NCI-H524 treated with DMSO at 0.1 percent for 48 hours (cell line): ENCODE measurements at regions not wholly inside any gene's neighbourhood (a gene's known extent, or its start where the extent isn't known, plus 50 kb on each side); places are given as distances from the start of the nearest gene placed in this dataset.
A peak's percentile ranks its signal among the peaks of the same experiment; 100 is the strongest.
"Not testable (repeated sequence)": the region's sequence is repeated elsewhere in the genome, so short reads cannot be mapped to it uniquely, and the experiment has no call there.

Experiments
- DNase-seq: peaks from one replicate; lab custom pipeline; 2025; lab: John Stamatoyannopoulos, UW

DNA sequence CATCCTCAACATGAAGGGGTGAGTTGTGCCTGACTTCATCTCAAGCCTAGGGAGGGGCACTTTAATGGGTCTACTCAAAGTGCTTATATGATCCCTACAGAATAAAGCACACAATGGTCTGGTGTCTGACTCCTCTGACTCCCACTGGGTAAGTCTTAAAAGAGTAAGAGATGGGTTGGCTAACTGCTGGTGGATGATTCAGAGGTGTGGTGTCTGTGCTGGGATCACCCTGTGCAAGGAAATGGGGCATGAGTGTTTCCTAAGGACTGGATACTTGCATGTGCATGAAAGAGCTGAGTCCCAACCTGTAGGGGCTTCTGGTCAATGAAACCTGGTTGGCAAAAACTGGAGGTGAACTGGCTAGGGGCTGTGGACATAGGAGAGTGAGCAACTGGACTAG lies 158.8 kb downstream of the IL20RB start:
- no peak for DNase-seq

DNA sequence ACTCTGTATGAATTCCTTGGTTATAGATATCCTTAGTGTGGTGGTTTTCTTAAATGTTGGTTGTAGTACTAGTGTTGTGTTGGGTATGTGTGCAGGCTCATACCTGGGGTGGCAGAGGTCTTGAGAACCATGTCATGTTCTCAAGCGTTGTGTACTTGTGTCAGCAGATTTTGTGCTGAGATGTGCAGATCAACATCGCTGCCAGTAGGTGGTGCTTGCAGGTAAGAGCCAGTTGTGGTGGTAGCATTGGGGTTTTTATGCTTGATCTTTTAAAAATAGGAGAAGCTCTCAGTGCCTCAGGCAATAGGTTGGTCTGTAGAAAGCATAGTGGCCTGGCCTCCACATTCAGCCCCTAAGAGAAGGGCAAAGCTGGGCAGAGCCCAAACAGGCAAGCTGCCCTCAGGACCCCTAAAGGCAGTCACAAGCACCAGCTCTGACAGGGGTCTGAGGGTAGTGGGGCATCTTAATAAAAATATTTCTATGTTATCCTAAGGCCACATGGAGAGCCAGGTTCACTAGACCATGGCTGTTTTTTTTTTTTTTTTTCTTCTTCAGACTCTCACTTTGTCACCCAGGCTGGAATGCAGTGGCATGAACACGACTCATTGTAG lies 164.0 kb downstream of the IL20RB start:
- peak; percentile 60 for DNase-seq

- no peak for DNase-seq
These were observed 173.3 kb downstream of the IL20RB start for GRCh38 chr3:137131081-137131480.

- DNase-seq: peak; percentile 62
These were observed 176.6 kb downstream of the IL20RB start for GRCh38 chr3:137134431-137134830.

DNA sequence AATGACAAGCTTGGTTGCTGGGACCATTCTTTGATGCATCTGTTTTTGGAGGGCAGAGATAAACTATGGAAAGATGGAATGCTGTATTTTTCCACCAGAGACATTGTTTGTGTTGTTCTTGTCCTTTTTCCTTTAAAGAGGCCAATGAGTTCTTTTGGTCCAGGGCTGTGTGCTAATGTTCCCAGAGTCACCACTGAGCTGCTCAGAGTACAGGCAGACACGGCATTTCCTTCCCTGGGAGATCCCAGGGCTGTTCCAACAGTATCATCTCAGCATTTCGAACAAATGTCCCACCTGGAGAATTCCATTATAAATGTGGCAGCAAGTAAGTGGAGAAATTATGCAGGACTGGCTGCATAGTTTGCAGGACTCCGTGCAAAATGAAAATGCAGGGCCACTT lies 190.6 kb downstream of the IL20RB start:
- no peak for DNase-seq

DNA sequence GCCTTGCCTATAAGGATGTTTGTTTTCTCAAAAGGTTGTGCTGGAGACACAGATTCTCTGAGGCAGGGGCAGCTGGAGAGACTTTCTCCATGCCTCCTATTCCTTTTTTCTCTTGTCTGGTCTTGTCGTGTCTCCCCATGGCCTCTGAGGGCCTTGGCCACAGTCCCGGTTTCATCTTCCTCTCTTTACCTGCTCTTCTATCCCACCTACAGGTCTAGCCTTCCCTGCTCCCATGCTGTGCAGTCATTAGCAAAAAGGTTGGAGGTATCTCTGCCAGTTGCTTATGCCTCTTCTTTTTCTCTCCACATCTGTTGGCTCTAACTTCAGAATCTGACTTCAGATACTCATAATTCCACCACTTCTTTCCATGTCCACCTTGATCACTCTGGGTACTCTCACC lies 191.1 kb downstream of the IL20RB start:
- DNase-seq: no peak

DNA sequence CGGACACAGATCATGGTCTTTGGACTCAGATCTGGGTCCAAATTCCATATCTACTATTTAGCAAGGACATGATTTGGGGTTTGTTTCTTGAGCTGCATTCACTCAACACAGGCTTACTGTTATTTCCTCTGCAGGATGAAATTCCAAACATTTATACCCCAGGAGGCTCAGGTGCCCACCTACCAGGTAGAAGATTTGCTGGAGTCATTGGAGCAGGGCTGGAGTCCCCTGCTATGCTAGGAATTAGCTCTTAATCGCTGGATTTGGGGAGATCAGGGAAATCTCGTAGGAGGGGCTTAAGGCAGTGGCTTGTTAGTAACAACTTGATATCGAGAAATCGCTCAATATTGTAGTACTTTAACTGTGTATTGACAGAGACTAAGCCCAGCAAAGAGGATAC lies 193.0 kb downstream of the IL20RB start:
- no peak for DNase-seq

- DNase-seq: not testable (repeated sequence)
These were observed 195.3 kb downstream of the IL20RB start for GRCh38 chr3:137153046-137153445.

GRCh38 chr3:137163241-137163871 lies 205.6 kb downstream of the IL20RB start:
- no peak for DNase-seq

- DNase-seq: no peak
These were observed 206.2 kb downstream of the IL20RB start for GRCh38 chr3:137163958-137164357.

DNA sequence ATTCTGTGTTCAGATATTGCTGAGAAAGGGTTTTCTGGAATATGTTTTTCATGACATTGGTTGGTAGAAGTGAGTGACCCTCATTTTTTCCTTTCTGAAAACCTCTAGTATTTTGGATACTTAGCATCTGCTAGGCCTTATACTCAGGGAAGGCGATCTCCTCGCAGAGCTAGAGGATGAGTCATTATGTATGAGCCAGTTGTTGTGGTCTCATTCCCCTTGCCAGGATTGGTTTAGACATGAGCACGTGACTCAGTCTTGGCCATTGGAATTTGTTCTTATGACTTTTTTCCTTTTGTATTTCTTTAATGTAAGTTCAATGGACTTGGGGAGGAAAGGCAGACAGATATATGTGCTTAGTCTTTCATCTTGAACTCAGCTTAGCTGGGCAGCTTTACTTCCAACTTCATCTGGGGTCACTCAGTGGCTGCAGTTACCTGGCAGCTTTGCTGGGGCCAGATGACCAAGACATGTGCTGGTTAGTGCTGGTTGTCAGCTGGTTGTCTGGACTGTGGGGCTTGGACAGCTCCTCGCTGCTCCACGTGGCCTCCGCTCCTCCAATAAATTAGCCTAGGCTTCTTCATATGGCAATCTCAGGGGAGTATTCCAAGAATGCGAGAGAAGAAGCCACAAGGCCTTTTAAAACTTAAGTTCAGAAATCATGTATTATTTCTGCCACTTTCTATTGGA lies 207.5 kb downstream of the IL20RB start:
- DNase-seq: no peak

DNA sequence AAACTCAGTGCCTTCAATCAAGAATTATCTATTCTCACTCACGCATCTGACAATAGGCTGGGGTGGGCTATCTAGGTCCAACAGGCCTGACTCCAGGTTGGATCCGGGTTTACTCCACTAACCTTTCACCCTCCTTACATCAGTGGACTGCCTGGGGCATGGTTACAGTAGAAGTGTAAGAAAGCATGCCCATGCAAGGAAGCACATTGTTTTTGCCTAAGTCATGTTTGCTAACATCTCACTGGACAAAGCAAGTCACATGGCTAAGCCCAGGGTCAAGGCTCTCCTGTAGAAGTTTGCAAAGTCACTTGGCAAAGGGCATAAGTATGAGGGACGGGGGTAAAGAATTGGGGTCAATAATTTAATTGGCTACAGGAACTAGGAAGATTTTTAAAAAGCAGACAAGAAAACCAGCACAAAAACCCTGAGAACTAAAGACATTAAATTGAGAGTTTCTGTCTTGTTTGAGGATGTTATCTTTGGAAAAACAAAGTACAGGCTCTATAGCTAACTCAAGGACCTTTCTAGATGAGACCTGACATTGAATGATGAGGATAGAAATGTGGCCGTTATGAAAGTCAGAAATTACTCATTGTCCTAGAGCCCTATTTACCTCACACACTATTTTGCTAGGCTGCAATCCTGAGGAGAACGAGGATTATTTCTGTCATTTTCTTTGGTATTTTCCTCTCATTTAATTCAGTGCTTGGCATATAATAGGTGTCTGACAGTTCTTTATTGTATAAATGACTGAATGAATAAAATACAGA lies 214.2 kb downstream of the IL20RB start:
- DNase-seq: no peak

DNA sequence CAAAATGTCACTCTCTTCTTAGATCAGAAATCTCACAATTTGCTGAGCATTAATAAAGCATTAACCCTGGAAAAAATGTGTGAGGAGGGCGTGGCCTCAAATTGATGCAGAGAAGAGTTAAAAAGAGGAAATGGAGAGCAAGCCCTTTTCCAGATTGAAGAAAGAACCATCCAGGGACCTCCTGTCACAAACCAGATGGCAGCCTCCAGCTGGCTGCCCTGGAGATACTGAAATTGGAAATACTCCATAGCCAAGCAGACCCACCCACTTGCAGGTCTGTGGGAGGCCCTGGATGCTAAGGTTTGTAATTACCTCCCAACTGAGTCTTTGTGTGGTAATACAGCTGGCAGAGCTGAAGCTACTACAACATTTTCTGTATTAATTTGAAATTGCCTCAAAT lies 214.9 kb downstream of the IL20RB start:
- peak; percentile 52 for DNase-seq

- no peak for DNase-seq
These were observed 216.7 kb downstream of the IL20RB start for GRCh38 chr3:137174514-137174913.

GRCh38 chr3:137180220-137180619 lies 222.4 kb downstream of the IL20RB start:
- DNase-seq: no peak

DNA sequence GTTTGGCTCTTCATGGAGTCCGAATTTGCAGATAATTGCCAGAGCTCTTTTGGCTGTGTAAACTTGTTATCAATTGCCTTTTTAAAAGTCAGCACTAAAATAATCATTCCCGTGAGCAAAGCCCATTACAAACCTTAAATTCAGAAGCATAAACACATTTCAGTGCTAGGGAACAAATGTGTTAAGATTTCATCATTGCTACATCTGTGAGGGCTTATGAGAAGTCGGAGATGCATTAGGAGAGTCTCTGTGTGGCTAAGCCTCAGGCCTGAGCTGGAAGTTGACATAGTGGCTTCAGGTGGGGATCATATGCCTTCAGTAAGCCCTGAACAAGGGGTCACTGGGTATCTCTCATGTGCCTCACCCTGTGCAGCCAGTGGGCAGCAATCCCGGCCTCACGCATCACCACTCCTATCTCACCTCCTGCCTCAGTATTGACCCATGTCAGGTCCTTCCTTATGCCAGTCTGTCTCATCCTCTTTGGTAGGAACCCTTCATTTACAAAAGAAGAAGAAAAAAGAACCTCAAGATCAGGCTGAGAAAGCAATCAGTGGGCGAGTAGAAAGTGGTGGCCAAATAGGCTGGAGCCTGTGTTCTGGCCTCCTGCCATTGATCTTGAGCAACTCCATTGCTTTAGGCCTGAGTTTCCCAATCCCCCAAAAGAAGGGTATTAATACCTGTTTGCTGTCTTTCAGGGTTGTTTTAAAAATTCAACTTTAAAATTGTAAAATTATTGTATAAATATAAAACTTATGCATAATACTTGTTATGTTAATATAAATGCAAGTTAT lies 233.5 kb downstream of the IL20RB start:
- DNase-seq: no peak

- no peak for DNase-seq
These were observed 234.2 kb downstream of the IL20RB start for GRCh38 chr3:137191951-137192350.

DNA sequence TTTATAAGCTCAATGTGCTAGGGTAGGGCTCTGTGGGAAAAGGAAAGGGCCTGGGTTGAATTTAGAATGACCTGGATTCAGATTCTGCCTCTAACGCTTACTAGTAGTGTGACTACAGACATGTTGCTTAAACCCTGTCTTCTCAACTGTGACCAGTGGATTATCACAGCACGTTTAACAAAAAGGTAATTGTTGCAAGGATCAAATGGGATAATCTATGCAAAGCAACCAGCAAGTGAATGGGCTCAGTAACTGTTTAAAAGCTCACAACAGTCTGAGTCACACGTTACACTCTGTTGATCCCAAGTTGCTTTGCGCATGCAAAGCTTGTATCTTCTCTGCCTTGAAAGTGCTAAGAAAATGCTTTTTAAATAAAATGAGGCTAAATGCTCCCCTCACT lies 236.5 kb downstream of the IL20RB start:
- DNase-seq: no peak

DNA sequence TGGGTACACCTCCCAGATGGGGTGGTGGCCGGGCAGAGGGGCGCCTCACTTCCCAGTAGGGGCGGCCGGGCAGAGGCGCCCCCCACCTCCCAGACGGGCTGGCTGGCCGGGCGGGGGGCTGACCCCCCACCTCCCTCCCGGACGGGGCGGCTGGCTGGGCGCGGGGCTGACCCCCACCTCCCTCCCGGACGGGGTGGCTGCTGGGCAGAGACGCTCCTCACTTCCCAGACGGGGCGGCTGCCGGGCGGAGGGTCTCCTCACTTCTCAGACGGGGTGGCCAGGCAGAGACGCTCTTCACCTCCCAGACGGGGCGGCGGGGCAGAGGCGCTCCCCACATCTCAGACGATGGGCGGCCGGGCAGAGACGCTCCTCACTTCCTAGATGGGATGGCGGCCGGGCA lies 240.6 kb downstream of the IL20RB start:
- DNase-seq: not testable (repeated sequence)

GRCh38 chr3:137199678-137200077 lies 241.9 kb downstream of the IL20RB start:
- no peak for DNase-seq

DNA sequence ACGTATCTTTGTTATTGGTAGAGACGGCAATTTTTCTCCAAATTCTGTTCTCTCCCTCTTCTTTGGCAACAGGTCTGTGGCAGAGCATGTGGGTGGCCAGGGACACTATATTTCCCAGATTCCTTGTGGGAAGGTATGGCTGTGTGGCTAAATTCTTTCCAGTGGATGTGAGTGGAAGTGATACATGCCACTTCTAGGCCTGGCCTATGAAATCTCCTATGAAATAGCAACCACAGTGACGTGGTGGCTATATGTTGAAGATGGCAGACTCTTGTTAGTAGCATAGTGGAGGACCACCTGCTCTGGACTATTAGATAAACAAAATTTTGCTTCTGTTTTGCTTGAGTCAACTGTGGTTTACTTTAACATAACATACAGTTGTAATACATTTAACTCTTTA lies 243.3 kb downstream of the IL20RB start:
- DNase-seq: no peak

- DNase-seq: no peak
These were observed 245.2 kb downstream of the IL20RB start for GRCh38 chr3:137202941-137203340.
